GM23248 (cell line): ENCODE measurements at regions not wholly inside any gene's neighbourhood (a gene's known extent, or its start where the extent isn't known, plus 50 kb on each side); places are given as distances from the start of the nearest gene placed in this dataset.

Source experiments
- EZH2 ChIP-seq: fragments of 200-600 bp; sonication (generic); IDR thresholded peaks from 2 replicates; pipeline ENCODE4 v1.6.1; 2018; ENCODE audit warnings: antibody characterized with exemption, mild to moderate bottlenecking; ENCODE audit not compliant: insufficient read depth, poor library complexity, severe bottlenecking
- EZH2phosphoT487 ChIP-seq: fragments of 200-600 bp; sonication (generic); IDR thresholded peaks from 2 replicates; pipeline ENCODE4 v1.6.1; 2018; ENCODE audit warnings: antibody characterized with exemption, moderate library complexity, mild to moderate bottlenecking, low read depth; ENCODE audit not compliant: insufficient read depth

GRCh38 chr5:93123127-93123526 is 457.9 kb downstream of the NR2F1-AS1 start:
- no peak for TF ChIP-seq EZH2
- no peak for TF ChIP-seq EZH2phosphoT487
